ENCODE measurements at regions not wholly inside any gene's neighbourhood (a gene's known extent, or its start where the extent isn't known, plus 50 kb on each side); places are given as distances from the start of the nearest gene placed in this dataset.
A peak's percentile ranks its signal among the peaks of the same experiment; 100 is the strongest.
"Not testable (repeated sequence)": the region's sequence is repeated elsewhere in the genome, so short reads cannot be mapped to it uniquely, and the experiment has no call there.

DNA sequence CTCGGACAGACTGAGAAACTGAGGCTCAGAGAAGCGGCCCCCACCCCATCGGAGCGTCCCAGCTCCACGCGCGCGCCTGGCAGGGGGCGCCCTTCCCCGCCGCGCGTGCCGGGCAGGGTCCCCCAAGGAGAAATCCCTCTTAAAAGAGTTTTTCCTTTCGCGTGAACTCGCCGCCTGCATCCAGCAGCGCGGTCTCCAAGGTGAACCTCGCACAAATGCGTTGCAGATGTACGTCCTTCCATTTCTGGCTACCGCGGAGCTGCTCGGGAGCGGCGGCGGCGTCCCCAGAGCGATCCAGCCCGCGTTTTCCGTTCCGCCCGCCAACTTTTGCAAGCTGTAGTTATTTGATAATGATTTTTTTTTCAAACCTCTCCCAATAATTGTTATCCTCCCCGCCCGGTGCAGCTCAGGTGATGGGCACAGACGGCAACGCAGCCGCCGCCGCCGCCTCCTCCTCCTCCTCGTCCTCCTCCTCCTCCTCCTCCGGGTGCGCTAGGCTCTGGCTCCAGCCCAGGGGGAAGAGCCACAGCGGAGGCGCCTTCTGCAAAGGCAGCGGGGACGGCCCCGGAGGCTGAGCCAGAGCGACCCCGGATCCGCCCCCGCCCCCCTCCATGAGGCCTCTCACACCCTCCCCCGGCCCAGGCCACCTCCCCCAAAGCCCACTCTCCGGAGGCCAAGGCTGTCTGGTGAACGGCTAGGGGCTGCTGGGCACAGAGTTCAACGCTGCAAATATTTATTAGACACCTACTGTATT lies 74.0 kb upstream of the CUX1 start:
- DNase-seq: peak; percentile 81

GRCh38 chr7:101743995-101744360 lies 73.4 kb upstream of the CUX1 start:
- DNase-seq: no peak

GRCh38 chr7:101744588-101744987 lies 72.8 kb upstream of the CUX1 start:
- no peak for DNase-seq

- DNase-seq: no peak
Measured at GRCh38 chr7:101746314-101746713, 71.1 kb upstream of the CUX1 start.

DNA sequence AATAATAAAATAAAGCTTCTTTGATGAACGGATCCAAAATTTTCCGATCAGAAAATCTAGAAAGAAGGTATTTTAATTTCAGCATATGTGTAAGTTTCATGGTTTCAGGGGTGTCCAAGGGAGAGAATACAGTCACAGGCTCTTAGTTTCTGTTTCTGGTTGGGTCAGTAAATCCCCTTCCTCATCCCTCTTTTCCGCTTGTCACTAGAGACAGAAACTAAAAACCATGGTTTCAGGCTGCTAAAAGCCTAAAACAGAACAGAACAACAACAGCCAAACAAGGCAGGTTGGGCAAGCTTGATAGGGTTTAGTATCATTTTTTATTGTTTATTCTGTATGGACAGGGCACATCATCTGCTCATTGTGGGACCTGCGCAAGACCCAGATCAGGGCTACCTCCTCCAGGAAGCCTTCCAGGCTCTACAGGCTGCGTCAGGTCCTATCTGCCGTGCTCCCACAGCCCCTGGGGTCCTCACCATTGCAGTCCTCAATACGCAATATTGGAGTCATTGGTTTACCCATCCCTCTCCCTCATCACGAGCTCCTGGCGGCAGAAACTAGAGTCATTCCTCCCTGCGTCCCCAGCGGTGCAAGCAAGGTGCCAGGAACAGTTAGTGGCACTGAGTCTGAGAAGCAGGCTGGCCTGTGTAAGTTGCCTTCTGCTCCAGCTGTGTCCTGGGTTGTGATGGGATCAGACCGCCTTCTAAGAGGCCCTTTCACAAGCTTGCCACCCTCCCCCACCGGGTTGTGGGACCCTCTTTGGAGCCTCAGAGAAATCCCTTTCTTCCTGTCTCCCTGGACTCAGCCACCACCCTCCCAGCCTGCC lies 70.2 kb upstream of the CUX1 start:
- no peak for DNase-seq

GRCh38 chr7:101747879-101748345 lies 69.5 kb upstream of the CUX1 start:
- DNase-seq: no peak

DNA sequence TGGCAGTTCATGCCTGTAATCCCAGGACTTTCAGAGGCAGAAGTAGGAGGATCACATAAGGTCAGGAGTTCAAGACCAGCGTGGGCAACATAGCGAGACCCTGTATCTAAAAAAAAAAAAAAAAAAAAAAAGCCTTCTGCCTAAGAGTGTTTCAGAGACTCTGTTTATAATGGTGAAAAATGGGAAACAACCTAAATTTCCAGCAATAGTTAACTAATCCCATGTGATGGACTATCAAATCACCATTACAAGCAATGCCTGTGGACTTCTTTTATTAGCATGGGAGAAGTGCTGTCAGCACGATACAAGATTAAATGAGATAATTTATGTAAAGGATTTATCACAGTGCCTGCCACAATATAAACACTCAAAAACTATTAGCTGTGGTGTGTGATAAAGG lies 67.5 kb upstream of the CUX1 start:
- DNase-seq: no peak

GRCh38 chr7:101753316-101753715 lies 64.1 kb upstream of the CUX1 start:
- no peak for DNase-seq

DNA sequence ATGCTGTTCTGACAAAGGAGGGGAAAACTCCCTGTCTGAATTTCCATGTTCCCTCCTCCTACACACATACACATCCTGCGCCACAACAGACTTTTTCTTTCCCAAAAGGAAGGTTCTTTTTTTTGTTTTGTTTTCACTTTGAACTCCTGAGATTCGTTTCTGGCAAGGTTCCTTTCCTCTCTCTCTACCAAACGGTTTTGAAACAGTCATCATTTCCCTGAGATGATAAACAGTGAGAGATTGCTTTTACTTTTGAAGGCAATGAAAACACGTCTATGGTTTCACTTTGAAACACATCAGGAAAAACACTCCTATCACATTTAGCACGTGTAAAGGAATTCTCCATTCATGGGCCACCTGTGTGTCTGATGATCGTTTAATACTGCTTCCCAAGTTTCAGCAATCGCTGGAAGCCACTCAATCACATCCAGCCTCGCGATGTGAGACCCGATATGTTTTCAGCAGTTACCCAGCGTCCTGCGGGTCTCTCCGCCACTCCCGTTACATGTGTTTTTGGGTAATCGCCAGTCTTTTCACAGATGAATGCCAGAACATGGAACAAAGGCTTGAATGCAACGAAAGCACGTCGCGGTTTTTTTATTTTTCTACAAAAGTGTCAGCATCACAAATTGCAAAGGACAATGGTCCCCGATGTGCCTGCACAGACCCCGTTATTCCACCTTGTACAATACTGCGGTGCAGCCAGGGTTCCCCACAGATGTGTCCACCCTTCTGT lies 62.8 kb upstream of the CUX1 start:
- peak; percentile 36 for DNase-seq

DNA sequence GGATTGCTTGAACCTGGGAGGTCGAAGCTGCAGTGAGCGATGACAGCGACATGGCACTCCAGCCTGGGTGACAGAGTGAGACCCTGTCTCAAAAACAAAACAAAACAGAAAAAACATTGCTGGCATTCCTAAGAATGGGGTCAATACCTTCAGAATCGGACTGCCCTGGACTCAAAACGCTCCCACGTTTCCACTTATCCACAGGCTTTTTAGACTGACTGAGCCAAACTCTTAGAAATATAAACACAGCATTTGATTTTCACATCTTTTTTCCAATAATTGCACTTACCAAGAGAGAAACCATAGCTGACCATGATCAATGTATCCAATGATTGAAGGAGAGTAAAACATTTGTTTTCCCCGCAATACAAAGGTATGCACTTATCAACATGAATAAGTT lies 59.5 kb upstream of the CUX1 start:
- no peak for DNase-seq

- DNase-seq: not testable (repeated sequence)
Measured at GRCh38 chr7:101758519-101758918, 58.9 kb upstream of the CUX1 start.

DNA sequence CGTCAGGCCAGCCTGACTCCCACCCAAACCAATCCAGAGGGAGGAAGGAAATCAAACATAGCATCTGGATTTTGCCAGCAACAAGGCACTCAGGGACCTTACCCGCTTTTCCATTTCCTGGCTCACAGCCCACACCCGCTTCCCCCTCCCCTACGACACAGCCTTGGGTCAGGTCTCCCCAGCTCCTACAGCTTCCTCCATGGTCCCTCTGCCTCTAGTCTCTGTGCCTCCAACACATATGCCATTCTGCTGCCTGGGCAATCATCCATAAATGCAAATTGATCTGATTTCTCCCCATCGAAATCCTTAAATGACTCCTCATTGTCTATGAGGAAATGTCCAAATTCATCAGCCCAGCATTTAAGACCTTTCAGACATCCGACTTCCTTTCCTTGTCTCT lies 53.2 kb upstream of the CUX1 start:
- DNase-seq: no peak

GRCh38 chr7:101767544-101767943 lies 49.9 kb upstream of the CUX1 start:
- no peak for DNase-seq
